ENCODE measurements at regions not wholly inside any gene's neighbourhood (a gene's known extent, or its start where the extent isn't known, plus 50 kb on each side); places are given as distances from the start of the nearest gene placed in this dataset.
A peak's percentile ranks its signal among the peaks of the same experiment; 100 is the strongest.

GRCh38 chr14:105999361-106000028 is 473.1 kb downstream of the TMEM121 start:
- TF ChIP-seq CTCF (IDR thresholded peaks at IDR 0.05) = peak in 2 of 6 experiments; percentile 42 to 53
- TF ChIP-seq POLR2A (IDR thresholded peaks at IDR 0.05) = no peak
